ENCODE measurements at regions not wholly inside any gene's neighbourhood (a gene's known extent, or its start where the extent isn't known, plus 50 kb on each side); places are given as distances from the start of the nearest gene placed in this dataset.

DNA sequence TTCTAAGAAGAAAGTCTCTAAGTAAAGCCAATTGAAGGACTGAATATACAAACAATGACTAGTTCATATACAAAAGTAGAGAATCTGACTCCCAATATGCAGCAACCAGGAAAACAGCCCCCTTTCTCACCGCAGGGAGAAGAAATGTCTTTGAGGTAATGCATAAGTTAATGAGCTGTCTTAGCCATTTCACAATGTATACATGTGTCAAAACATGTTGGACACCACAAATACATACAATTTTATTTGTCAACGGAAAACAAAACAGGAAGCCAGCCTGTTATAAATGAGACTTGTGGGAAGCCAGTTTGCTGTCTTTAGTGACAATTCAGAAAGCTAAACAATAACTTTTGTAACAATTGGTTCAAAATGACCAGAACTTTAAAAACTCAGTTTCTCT, 389.2 kb downstream of the CBLN2 start:
- TF ChIP-seq, protein P1, sequence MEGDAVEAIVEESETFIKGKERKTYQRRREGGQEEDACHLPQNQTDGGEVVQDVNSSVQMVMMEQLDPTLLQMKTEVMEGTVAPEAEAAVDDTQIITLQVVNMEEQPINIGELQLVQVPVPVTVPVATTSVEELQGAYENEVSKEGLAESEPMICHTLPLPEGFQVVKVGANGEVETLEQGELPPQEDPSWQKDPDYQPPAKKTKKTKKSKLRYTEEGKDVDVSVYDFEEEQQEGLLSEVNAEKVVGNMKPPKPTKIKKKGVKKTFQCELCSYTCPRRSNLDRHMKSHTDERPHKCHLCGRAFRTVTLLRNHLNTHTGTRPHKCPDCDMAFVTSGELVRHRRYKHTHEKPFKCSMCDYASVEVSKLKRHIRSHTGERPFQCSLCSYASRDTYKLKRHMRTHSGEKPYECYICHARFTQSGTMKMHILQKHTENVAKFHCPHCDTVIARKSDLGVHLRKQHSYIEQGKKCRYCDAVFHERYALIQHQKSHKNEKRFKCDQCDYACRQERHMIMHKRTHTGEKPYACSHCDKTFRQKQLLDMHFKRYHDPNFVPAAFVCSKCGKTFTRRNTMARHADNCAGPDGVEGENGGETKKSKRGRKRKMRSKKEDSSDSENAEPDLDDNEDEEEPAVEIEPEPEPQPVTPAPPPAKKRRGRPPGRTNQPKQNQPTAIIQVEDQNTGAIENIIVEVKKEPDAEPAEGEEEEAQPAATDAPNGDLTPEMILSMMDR (IDR thresholded peaks at IDR 0.05; ENCODE audit: low read depth, low read length, missing control alignments): no peak
- DNase-seq (ENCODE audit: low read depth): no peak
- no peak overlapping the region for H3K4me3 ChIP-seq (ENCODE audit: low read depth, low read length)

DNA sequence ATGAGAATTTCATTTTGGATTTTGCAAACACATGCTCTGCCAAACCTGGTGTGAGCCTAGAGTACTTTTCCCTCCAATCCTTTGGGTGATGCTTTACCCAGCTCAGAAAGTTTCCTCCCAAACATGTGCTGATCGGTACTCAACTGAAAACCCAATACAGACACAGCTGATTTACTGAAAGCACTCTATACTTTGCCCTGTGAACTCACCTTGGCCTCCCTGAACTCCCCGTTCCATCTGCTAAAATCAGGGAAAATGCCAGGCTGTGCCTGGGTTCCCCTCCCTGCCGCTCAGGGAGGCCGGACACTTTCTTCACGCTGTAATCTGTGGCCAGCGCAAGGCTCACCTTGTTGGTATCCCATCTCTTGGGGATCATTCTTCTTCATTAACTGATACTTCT, 391.2 kb downstream of the CBLN2 start:
- H3K4me3 ChIP-seq (ENCODE audit: low read depth, low read length): no peak overlapping the region
- TF ChIP-seq, protein P1 (IDR thresholded peaks at IDR 0.05; ENCODE audit: low read depth, low read length, missing control alignments): no peak
- DNase-seq (ENCODE audit: low read depth): no peak

DNA sequence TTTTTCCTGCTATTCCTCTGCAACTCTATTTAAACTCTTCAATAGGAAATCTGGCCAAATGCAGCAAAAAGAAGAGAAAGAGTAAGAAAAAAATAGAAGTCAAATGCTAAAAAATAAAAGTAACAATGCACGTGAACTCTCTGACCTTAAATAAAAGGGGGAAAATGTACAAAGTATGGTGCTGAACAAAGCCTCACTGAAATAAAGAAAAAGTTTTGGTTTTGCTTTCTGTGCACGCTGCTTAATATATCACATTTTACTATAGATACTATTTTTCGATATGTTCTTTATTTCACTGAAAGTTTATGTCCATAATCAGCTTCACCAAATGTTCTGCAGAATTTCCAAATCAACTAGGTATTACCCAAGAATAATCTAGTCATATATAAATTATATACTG, 396.3 kb downstream of the CBLN2 start:
- TF ChIP-seq, protein P1 (IDR thresholded peaks at IDR 0.05; ENCODE audit: low read depth, low read length, missing control alignments): no peak
- no peak for DNase-seq (ENCODE audit: low read depth)
- no peak overlapping the region for H3K4me3 ChIP-seq (ENCODE audit: low read depth, low read length)

GRCh38 chr18:72140007-72140406, 404.1 kb downstream of the CBLN2 start:
- TF ChIP-seq, protein P1 (IDR thresholded peaks at IDR 0.05; ENCODE audit: low read depth, low read length, missing control alignments): no peak
- no peak overlapping the region for H3K4me3 ChIP-seq (ENCODE audit: low read depth, low read length)
- DNase-seq (ENCODE audit: low read depth): no peak

DNA sequence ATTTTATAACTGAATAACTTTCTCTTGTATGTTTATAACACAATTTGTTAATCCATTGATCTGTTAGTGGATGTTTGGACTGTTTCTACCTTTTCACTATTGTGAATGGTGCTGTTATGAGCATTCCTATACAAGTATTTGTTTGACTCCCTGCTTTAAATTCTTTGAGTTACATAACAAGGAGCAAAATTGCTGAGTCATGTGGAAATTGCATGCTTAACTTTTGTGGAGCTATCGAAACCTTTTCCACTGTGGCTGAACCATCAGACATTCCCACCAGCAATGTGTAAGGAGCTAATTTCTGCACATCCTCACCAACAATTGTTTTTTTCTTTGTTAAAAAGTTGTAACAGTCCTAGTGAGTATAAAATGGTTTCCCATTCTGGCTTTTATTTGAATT, 415.5 kb downstream of the CBLN2 start:
- H3K4me3 ChIP-seq (ENCODE audit: low read depth, low read length): no peak overlapping the region
- no peak for DNase-seq (ENCODE audit: low read depth)
- TF ChIP-seq, protein P1 (IDR thresholded peaks at IDR 0.05; ENCODE audit: low read depth, low read length, missing control alignments): no peak

DNA sequence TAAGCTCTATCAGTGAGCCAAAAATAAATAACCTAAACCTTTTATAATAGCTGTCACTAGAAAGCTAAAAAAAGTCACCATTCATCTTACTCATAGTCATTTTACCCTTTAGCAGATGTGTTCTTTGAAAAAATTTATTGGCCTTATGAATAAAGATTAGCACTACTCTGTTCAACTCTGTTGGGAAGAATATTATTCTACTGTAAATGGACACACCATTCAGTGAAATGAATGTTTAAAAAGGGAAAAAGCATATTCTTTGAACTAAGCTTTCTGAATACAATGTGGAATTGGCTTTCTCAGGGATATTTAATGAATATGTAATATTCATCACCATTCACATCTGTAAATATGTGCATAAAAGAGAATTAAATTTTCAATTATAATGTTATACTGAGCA, 422.0 kb downstream of the CBLN2 start:
- DNase-seq (ENCODE audit: low read depth): no peak
- TF ChIP-seq, protein P1 (IDR thresholded peaks at IDR 0.05; ENCODE audit: low read depth, low read length, missing control alignments): no peak
- no peak overlapping the region for H3K4me3 ChIP-seq (ENCODE audit: low read depth, low read length)

GRCh38 chr18:72119082-72119481, 425.1 kb downstream of the CBLN2 start:
- no peak for DNase-seq (ENCODE audit: low read depth)
- no peak overlapping the region for H3K4me3 ChIP-seq (ENCODE audit: low read depth, low read length)
- TF ChIP-seq, protein P1 (IDR thresholded peaks at IDR 0.05; ENCODE audit: low read depth, low read length, missing control alignments): no peak
